CD4-positive, alpha-beta T cell treated with Interleukin-17A for 1 hour (primary cell): ENCODE measurements at regions not wholly inside any gene's neighbourhood (a gene's known extent, or its start where the extent isn't known, plus 50 kb on each side); places are given as distances from the start of the nearest gene placed in this dataset.

ENCODE experiments used
- DNase-seq: peaks from one replicate; pipeline ENCODE4 v3.0.0-alpha.2; 2020

GRCh38 chr10:44827431-44828006 lies 83.6 kb upstream of the TMEM72 start:
- DNase-seq: no peak

GRCh38 chr10:44828508-44829142 lies 82.5 kb upstream of the TMEM72 start:
- no peak for DNase-seq

GRCh38 chr10:44829426-44829825 lies 81.7 kb upstream of the TMEM72 start:
- no peak for DNase-seq

GRCh38 chr10:44830022-44830421 lies 81.1 kb upstream of the TMEM72 start:
- DNase-seq: no peak

- no peak for DNase-seq
Measured at GRCh38 chr10:44831581-44831980, 79.6 kb upstream of the TMEM72 start.

- no peak for DNase-seq
Measured at GRCh38 chr10:44832595-44833390, 78.3 kb upstream of the TMEM72 start.

GRCh38 chr10:44834131-44834530 lies 77.0 kb upstream of the TMEM72 start:
- DNase-seq: no peak

GRCh38 chr10:44835300-44835699 lies 75.8 kb upstream of the TMEM72 start:
- no peak for DNase-seq

- no peak for DNase-seq
Measured at GRCh38 chr10:44843484-44843883, 67.7 kb upstream of the TMEM72 start.

GRCh38 chr10:44845361-44846175 lies 65.6 kb upstream of the TMEM72 start:
- DNase-seq: no peak

GRCh38 chr10:44847110-44847509 lies 64.0 kb upstream of the TMEM72 start:
- DNase-seq: no peak

- no peak for DNase-seq
Measured at GRCh38 chr10:44848211-44848610, 62.9 kb upstream of the TMEM72 start.

GRCh38 chr10:44849936-44850335 lies 61.2 kb upstream of the TMEM72 start:
- no peak for DNase-seq

- DNase-seq: no peak
Measured at GRCh38 chr10:44850356-44850934, 60.7 kb upstream of the TMEM72 start.

- no peak for DNase-seq
Measured at GRCh38 chr10:44851413-44851812, 59.7 kb upstream of the TMEM72 start.

GRCh38 chr10:44851881-44852280 lies 59.3 kb upstream of the TMEM72 start:
- no peak for DNase-seq

GRCh38 chr10:44853148-44853734 lies 57.9 kb upstream of the TMEM72 start:
- no peak for DNase-seq

- DNase-seq: no peak
Measured at GRCh38 chr10:44853796-44854195, 57.3 kb upstream of the TMEM72 start.

- no peak for DNase-seq
Measured at GRCh38 chr10:44854693-44855350, 56.3 kb upstream of the TMEM72 start.

- no peak for DNase-seq
Measured at GRCh38 chr10:44856696-44857095, 54.4 kb upstream of the TMEM72 start.

GRCh38 chr10:44857363-44858016 lies 53.6 kb upstream of the TMEM72 start:
- DNase-seq: peak; percentile 50

GRCh38 chr10:44858017-44858371 lies 53.1 kb upstream of the TMEM72 start:
- no peak for DNase-seq
